GM23338 (cell line): ENCODE measurements at regions not wholly inside any gene's neighbourhood (a gene's known extent, or its start where the extent isn't known, plus 50 kb on each side); places are given as distances from the start of the nearest gene placed in this dataset.

Source experiments
- EZH2 ChIP-seq: fragments of 200-600 bp; sonication (generic); IDR thresholded peaks from one replicate; pipeline ENCODE4 v1.8.0; 2017; ENCODE audit warnings: antibody characterized with exemption, mild to moderate bottlenecking, low read depth; ENCODE audit not compliant: unreplicated experiment
- EZH2phosphoT487 ChIP-seq: fragments of 200-600 bp; sonication (generic); IDR thresholded peaks from one replicate; pipeline ENCODE4 v1.8.1; 2018; ENCODE audit warnings: antibody characterized with exemption; ENCODE audit not compliant: unreplicated experiment
- JUNB ChIP-seq: IDR thresholded peaks from one replicate; pipeline ENCODE4 v1.6.1; 2016; ENCODE audit warnings: antibody characterized with exemption; ENCODE audit not compliant: unreplicated experiment
- POLR2AphosphoS5 ChIP-seq: IDR thresholded peaks from 2 replicates; pipeline ENCODE4 v1.6.1; 2016; ENCODE audit warnings: antibody characterized with exemption, low read depth
- ZNF114 ChIP-seq: fragments of 250-450 bp; sonication (Bioruptor Pico); IDR thresholded peaks from 2 replicates; pipeline ENCODE4 v1.5.0; 2020; ENCODE audit warnings: mild to moderate bottlenecking, moderate library complexity
- TF ChIP-seq, protein P1 (sequence below), 2 experiments: fragments of 200-600 bp in 1 of 2; sonication (generic) in 1 of 2; conservative IDR thresholded peaks; 2 replicates each; pipeline versions ENCODE4 v1.5.1 to v1.6.1; 2016 to 2017; ENCODE audit warnings: antibody characterized with exemption in 2 of 2, low read depth in 2 of 2, mild to moderate bottlenecking in 2 of 2, moderate library complexity in 1 of 2
- TF ChIP-seq, protein P2 (sequence below): IDR thresholded peaks from one replicate; pipeline ENCODE4 v1.6.1; 2018; ENCODE audit warnings: antibody characterized with exemption; ENCODE audit not compliant: unreplicated experiment

DNA sequence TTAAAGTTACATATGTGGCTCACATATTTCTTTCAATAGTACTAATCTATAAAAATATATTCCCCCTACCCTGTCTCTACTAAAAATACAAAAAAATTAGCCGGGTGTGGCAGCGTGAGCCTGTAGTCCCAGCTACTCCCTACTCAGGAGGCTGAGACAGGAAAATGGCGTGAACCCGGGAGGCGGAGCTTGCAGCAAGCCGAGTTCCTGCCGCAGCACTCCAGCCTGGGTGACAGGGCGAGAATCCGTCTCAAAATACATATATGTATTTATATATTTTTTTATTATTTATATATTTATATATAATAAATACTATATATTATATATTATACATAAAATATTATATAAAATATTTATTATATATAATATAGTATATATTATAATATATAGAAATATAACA, 69.7 kb upstream of the GRM3 start:
- TF ChIP-seq EZH2phosphoT487 (no peak), ZNF114 (no peak), JUNB (no peak), POLR2AphosphoS5 (no peak), EZH2 (no peak)
- TF ChIP-seq, protein P1, sequence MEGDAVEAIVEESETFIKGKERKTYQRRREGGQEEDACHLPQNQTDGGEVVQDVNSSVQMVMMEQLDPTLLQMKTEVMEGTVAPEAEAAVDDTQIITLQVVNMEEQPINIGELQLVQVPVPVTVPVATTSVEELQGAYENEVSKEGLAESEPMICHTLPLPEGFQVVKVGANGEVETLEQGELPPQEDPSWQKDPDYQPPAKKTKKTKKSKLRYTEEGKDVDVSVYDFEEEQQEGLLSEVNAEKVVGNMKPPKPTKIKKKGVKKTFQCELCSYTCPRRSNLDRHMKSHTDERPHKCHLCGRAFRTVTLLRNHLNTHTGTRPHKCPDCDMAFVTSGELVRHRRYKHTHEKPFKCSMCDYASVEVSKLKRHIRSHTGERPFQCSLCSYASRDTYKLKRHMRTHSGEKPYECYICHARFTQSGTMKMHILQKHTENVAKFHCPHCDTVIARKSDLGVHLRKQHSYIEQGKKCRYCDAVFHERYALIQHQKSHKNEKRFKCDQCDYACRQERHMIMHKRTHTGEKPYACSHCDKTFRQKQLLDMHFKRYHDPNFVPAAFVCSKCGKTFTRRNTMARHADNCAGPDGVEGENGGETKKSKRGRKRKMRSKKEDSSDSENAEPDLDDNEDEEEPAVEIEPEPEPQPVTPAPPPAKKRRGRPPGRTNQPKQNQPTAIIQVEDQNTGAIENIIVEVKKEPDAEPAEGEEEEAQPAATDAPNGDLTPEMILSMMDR (conservative IDR thresholded peaks at IDR 0.05; ENCODE audit: low read depth in 2 of 2), result no peak
- TF ChIP-seq, protein P2, sequence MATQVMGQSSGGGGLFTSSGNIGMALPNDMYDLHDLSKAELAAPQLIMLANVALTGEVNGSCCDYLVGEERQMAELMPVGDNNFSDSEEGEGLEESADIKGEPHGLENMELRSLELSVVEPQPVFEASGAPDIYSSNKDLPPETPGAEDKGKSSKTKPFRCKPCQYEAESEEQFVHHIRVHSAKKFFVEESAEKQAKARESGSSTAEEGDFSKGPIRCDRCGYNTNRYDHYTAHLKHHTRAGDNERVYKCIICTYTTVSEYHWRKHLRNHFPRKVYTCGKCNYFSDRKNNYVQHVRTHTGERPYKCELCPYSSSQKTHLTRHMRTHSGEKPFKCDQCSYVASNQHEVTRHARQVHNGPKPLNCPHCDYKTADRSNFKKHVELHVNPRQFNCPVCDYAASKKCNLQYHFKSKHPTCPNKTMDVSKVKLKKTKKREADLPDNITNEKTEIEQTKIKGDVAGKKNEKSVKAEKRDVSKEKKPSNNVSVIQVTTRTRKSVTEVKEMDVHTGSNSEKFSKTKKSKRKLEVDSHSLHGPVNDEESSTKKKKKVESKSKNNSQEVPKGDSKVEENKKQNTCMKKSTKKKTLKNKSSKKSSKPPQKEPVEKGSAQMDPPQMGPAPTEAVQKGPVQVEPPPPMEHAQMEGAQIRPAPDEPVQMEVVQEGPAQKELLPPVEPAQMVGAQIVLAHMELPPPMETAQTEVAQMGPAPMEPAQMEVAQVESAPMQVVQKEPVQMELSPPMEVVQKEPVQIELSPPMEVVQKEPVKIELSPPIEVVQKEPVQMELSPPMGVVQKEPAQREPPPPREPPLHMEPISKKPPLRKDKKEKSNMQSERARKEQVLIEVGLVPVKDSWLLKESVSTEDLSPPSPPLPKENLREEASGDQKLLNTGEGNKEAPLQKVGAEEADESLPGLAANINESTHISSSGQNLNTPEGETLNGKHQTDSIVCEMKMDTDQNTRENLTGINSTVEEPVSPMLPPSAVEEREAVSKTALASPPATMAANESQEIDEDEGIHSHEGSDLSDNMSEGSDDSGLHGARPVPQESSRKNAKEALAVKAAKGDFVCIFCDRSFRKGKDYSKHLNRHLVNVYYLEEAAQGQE, result no peak
